NCI-H2171 treated with DMSO at 0.1 percent for 48 hours (cell line): ENCODE measurements at regions not wholly inside any gene's neighbourhood (a gene's known extent, or its start where the extent isn't known, plus 50 kb on each side); places are given as distances from the start of the nearest gene placed in this dataset.

Source experiments
- DNase-seq: peaks from one replicate; lab custom pipeline; 2025; lab: John Stamatoyannopoulos, UW

DNA sequence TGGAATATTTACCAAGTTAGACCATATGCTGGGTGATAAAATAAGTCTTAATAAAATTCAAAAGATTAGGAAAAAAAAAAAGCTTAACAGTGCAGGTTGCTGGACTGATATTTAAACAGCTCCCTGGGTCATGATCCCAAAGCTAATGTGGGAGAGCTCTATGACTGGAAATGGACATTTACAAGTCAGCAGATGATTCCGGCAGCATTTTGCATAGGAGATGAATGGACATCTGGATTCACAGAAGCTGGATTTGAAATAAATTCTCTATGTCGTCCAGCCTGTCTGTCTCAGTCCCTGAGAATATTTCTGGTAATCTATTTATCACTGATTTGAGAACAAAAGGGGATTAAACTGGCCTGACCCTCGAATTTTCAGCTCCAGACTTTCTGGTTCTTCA, 52.3 kb upstream of the KLHL25 start:
- no peak for DNase-seq

DNA sequence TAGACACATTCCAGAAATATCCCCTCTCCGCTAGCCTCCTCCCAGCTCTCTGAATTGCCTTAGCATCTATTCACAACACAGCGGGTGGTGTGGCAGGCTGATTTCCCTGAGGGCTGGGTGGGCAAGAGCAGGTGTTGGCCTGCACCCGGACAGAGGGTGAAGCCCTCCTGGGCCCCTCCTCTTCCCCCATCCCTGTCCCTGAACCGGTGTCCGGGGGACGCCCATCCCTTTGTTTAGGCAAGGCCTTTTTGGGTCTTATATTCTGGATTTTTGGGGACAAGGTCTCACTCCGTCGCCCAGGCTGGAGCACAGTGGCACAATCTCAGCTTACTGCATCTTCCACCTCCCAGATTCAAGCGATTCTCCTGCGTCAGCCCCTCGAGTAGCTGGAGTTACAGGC, 55.2 kb upstream of the KLHL25 start:
- no peak for DNase-seq

GRCh38 chr15:85852969-85853368, 58.2 kb upstream of the KLHL25 start:
- no peak for DNase-seq

DNA sequence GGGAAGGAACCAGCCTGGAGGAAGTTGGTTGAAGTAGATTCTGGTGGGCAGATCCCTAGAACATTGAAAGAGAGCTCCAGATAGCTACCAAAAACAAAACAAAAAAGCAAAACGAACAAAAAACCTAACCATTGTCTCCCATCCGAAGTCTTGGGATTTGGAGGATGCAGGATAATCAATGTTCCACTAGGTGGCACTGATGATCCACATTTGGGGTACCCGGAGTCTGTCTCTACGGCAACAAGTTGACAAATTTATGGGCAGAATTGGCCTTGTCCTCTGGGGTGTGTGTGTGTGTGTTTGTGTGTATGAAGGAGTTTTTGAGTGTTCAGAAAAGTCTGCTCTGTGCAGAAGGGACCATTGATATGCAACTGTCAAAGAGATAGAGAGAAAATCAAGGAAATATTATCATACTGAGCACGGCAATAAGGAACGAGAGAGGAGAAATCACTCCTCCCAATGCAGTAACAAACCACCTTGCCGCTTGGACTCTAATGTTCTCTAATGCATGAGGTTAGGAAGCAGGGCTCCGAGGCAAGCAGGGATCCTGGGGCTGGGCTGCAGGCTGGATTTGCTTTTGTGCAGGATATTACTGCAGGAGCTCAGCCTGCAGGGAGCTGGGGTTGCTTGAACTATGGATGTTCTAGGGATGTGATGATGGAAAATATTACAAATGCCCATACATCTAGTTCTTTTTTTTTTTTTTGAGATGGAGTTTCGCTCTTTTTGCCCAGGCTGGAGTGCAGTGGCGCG, 59.8 kb upstream of the KLHL25 start:
- DNase-seq: peak; percentile 74

- DNase-seq: peak; percentile 83
Measured at GRCh38 chr15:85858586-85859375, 64.1 kb upstream of the KLHL25 start.

- no peak for DNase-seq
Measured at GRCh38 chr15:85859671-85860070, 64.9 kb upstream of the KLHL25 start.

GRCh38 chr15:85860394-85861161, 65.9 kb upstream of the KLHL25 start:
- DNase-seq: no peak

DNA sequence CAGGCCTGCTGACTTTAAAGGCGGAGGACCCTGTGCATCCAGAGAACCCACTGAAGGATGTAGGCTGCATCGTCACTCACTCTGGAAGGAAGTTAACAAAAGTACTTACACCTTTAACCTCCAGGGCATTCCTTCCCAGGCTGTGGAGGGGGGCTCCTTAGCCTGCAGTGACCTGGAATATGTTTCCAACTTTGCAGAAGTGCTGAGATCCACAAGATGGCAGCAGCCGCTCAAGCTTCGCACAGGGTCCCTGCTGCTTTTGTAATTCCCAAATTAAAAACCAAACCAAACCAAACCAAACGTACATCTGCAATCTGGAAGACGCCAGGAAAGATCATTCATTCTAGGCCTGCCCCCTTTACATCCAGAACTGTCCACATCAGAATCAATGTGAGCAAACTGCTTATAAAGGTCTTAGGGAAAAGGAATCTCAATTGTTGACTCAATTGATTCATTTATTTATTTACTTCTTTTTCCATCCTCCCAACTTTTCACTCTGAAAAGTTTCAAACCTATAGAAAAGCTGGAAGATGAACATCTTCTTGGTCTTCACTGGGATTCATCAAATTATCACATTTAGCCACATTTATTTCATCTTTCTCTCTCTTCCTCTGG, 70.5 kb upstream of the KLHL25 start:
- peak; percentile 88 for DNase-seq

DNA sequence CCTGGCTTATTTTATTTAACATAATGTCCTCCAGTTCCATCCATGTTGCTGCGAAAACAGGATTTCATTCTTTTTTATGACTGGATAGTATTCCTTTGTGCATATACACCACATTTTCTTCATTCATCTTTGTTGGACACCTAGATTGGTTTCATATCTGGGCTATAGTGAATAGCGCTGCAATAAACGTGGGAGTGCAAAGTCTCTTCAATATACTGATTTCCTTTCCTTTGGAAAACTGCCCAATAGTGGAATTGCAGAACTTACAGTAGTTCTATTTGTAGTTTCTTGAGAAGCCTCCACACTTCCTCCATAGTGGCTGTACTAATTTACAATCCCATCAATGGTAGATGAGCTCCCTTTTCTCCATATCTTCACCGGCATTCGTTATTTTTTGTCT, 72.5 kb upstream of the KLHL25 start:
- no peak for DNase-seq

- DNase-seq: no peak
Measured at GRCh38 chr15:85869124-85869523, 74.4 kb upstream of the KLHL25 start.

- no peak for DNase-seq
Measured at GRCh38 chr15:85870216-85871014, 75.7 kb upstream of the KLHL25 start.

- no peak for DNase-seq
Measured at GRCh38 chr15:85871545-85871944, 76.8 kb upstream of the KLHL25 start.

DNA sequence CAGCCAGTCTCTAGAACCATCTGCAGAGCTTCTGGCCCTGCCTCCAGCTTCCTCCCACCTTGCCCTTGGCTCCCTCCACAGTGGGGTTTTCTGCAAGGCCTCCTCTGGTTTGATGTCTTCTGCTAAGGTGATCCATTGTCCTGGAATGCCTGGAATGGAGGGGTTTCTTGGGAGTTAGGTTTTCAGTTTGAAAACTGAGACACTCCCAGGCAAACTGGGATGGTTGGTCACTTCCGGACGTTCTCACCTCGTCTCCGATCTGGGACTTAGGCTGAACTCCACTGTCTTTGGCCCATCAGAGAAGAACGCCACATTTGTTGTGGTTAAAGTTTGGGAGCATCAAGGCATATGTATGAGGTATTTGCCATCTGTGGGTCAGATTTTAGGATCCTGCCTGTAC, 77.4 kb upstream of the KLHL25 start:
- no peak for DNase-seq

GRCh38 chr15:85874236-85874635, 79.5 kb upstream of the KLHL25 start:
- no peak for DNase-seq

DNA sequence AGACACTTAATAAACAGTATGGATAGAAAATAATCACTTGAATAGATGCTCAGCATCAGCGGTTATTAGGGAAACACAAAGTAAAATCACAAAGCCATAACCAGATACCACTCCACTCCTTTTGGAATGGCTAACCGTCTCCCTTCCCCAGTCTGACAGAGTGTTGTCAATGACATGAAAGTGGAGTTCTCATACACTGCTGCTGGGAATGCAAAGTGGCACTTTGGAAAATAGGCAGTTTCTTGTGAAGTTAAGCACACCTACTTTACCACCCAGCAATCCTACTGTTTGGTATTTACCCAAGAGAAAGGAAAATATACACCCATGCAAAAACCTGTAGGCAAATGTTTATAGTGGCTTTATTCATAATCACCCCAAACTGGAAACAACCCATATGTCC, 81.0 kb upstream of the KLHL25 start:
- no peak for DNase-seq

DNA sequence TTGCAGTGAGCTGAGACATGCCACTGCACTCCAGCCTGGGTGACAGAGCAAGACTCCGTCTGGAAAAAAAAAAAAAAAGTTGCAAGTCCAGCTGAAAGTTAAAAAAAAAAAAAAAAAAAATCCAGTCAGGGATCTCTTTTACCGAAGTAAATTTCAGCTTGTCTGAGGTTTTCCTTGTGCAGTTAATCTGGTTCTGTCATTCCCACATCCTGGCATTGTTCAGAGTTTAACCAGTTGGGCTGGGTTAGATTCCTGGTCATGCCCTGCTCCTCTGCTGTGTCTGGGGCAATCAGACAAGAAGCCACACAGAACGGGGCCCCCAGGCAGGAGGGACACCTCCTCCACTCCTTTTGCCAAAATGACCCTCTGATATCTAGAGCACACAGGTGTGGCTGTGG, 84.1 kb upstream of the KLHL25 start:
- peak; percentile 37 for DNase-seq

DNA sequence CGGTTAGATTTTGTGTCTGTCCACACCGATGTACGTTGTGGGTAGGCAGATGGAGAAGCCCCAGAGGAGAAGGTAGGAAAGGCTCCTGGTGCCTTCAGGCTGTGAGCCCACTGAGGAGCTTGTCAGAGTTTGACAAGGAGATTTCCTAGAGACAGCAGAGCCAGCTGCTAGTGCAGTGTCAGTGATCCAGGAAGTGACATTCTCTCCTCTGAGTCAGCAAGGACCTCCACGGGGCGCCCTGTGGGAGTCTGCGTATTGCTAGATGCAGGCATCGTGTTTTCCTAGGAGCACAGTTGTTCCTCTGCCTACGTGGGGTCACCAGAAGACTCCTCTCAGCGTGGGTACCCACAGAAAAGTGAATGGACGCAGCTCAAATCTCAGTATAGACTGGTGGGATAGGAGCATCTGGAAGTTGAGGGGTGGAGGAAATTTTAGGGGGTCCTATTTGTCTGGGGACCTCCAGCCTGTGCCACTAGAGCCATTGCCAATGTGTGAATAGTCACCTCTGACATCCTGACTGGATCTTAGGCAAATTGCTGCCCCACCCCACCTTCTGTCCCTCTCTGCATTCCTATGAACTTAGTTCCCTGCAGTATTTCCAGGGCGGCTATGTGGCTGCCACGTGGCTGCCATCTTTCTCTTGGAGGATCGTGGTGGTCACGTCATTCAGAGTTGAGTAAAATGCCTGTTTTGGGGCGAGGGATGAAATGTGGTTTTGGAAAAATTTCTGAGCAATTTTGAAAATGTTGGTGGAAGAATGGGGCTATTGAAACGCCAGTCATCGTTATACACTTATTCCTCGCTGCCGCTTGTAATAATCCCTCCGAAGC, 84.8 kb upstream of the KLHL25 start:
- DNase-seq: peak; percentile 75

GRCh38 chr15:85880501-85881190, 85.9 kb upstream of the KLHL25 start:
- no peak for DNase-seq

DNA sequence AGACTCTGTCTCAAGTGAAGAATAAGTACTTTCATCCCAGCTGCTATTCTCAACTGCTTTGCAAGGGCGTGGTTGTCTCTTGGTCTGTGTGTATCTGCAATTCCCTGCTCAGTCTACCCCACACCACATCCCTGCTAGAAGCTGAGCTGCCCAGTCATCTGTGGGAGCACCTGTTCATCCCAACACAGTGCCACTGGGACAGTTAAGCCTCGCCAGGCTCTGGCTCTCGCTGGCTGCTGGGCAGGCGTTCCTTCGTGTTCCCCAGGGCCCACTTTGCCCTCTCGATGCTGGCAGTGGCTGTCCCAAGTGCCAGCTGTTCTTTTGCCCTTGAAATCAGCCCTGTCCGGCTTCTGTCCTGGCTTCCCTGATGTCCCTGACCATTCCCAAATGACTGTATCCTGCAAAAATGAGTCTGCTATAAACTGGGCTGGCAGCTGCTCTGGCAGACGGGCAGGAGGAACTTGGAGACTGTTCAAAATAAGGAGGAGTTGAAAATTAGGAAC, 91.6 kb upstream of the KLHL25 start:
- peak; percentile 97 for DNase-seq
